ENCODE measurements at regions not wholly inside any gene's neighbourhood (a gene's known extent, or its start where the extent isn't known, plus 50 kb on each side); places are given as distances from the start of the nearest gene placed in this dataset.

DNA sequence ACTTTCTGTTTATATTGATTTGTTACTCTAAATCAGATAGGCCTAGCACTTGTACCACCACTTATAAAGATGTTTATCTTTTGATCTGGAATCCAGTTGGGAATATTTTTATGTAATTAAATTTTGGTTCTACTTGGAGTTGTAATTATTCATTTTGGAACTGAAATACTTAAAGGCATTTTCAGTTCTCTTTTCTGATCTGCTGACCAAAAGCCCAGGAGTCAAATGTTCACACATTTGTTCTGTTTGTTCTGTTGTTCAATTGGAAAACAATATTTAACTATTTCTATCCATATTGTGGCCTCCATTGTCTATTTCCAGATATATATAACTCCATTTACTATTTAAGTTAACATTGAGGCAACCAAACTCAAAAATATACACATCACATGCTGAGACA, 912.4 kb upstream of the EPHA6 start:
- Histone ChIP-seq H3K36me3 (ENCODE audit: control insufficient read depth in 2 of 2, insufficient read depth in 2 of 2, low read length in 2 of 2) (no peaks in the 10 kb centered on the region), H3K4me1 (ENCODE audit: control insufficient read depth in 2 of 2, insufficient read depth in 2 of 2, low read length in 2 of 2) (no peaks in the 10 kb centered on the region), H3K4me3 (ENCODE audit: low read length in 2 of 2) (no peak overlapping the region), H3K27me3 (ENCODE audit: control insufficient read depth in 2 of 2, insufficient read depth in 2 of 2, low read length in 2 of 2) (no peaks in the 10 kb centered on the region), H3K9me3 (ENCODE audit: control insufficient read depth in 2 of 2, low read length in 2 of 2) (no peaks in the 10 kb centered on the region), H3K27ac (ENCODE audit: low read depth in 2 of 2, low read length in 2 of 2) (no peak overlapping the region), H3K9ac (ENCODE audit: low read depth in 1 of 2, low read length in 2 of 2) (no peak overlapping the region)

DNA sequence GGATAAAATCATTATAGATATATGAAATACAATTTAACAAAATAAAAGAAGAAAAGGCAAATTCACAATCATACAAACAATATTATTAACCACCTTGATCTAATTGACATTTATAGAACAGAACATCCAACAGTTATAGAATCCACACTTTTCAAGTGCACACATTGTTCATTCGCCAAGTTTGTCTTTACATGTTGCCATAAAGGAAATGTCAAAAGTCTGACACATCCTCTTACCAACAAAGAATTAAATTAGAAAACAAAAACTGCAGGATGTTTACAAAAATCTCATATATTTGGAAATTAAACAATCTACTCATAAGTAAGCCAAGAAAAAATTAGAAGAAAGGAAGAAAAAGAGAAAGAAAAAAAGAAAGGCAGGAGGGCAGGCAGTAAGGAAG, 909.2 kb upstream of the EPHA6 start:
- H3K4me3 ChIP-seq (ENCODE audit: low read length in 2 of 2): no peak overlapping the region
- no peaks in the 10 kb centered on the region for H3K36me3 ChIP-seq (ENCODE audit: control insufficient read depth in 2 of 2, insufficient read depth in 2 of 2, low read length in 2 of 2)
- H3K27ac ChIP-seq (ENCODE audit: low read depth in 2 of 2, low read length in 2 of 2): no peak overlapping the region
- no peak overlapping the region for H3K9ac ChIP-seq (ENCODE audit: low read depth in 1 of 2, low read length in 2 of 2)
- no peaks in the 10 kb centered on the region for H3K9me3 ChIP-seq (ENCODE audit: control insufficient read depth in 2 of 2, low read length in 2 of 2)
- no peaks in the 10 kb centered on the region for H3K27me3 ChIP-seq (ENCODE audit: control insufficient read depth in 2 of 2, insufficient read depth in 2 of 2, low read length in 2 of 2)
- H3K4me1 ChIP-seq (ENCODE audit: control insufficient read depth in 2 of 2, insufficient read depth in 2 of 2, low read length in 2 of 2): no peaks in the 10 kb centered on the region

- no peaks in the 10 kb centered on the region for H3K4me1 ChIP-seq (ENCODE audit: control insufficient read depth in 2 of 2, insufficient read depth in 2 of 2, low read length in 2 of 2)
- no peak overlapping the region for H3K4me3 ChIP-seq (ENCODE audit: low read length in 2 of 2)
- no peak overlapping the region for H3K9ac ChIP-seq (ENCODE audit: low read depth in 1 of 2, low read length in 2 of 2)
- no peaks in the 10 kb centered on the region for H3K36me3 ChIP-seq (ENCODE audit: control insufficient read depth in 2 of 2, insufficient read depth in 2 of 2, low read length in 2 of 2)
- no peaks in the 10 kb centered on the region for H3K9me3 ChIP-seq (ENCODE audit: control insufficient read depth in 2 of 2, low read length in 2 of 2)
- no peaks in the 10 kb centered on the region for H3K27me3 ChIP-seq (ENCODE audit: control insufficient read depth in 2 of 2, insufficient read depth in 2 of 2, low read length in 2 of 2)
- no peak overlapping the region for H3K27ac ChIP-seq (ENCODE audit: low read depth in 2 of 2, low read length in 2 of 2)
These were observed 902.6 kb upstream of the EPHA6 start for GRCh38 chr3:95911767-95912166.

GRCh38 chr3:95923496-95924210, 890.7 kb upstream of the EPHA6 start:
- Histone ChIP-seq H3K27me3 (ENCODE audit: control insufficient read depth in 2 of 2, insufficient read depth in 2 of 2, low read length in 2 of 2) (no peaks in the 10 kb centered on the region), H3K4me3 (ENCODE audit: low read length in 2 of 2) (no peak overlapping the region), H3K9me3 (ENCODE audit: control insufficient read depth in 2 of 2, low read length in 2 of 2) (no peaks in the 10 kb centered on the region), H3K27ac (ENCODE audit: low read depth in 2 of 2, low read length in 2 of 2) (peak overlapping the region in 1 of 2 donors; percentile 21), H3K36me3 (ENCODE audit: control insufficient read depth in 2 of 2, insufficient read depth in 2 of 2, low read length in 2 of 2) (no peaks in the 10 kb centered on the region), H3K4me1 (ENCODE audit: control insufficient read depth in 2 of 2, insufficient read depth in 2 of 2, low read length in 2 of 2) (no peaks in the 10 kb centered on the region), H3K9ac (ENCODE audit: low read depth in 1 of 2, low read length in 2 of 2) (no peak overlapping the region)

DNA sequence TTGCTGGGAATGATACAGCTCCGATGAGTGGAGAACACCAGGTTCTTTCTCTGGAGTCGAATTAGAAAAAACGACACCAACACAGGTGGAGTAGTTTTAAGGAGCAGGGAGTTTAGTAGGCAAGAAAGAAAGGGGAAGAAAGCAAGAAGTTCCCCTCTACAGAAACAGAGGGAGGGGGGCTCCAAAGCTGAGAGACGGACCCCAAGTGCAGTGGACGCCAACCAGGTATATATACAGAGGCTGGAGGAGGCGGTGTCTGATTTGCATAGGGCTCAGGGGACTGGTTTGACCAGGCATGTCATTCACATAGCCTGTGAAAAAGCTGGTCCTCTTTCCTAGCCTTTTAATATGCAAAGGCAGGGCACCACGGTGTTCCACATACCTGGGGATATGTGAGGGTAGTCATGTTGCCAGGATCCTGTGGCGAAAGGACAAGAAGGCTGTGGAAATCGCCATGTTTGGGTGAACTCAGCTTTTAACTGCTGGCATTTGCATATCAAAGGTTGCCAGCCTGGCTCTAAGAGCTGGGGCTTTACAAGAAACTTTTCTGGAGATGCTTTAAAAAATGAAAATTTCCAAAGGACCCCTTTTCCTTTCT, 887.4 kb upstream of the EPHA6 start:
- no peak overlapping the region for H3K27ac ChIP-seq (ENCODE audit: low read depth in 2 of 2, low read length in 2 of 2)
- no peak overlapping the region for H3K9ac ChIP-seq (ENCODE audit: low read depth in 1 of 2, low read length in 2 of 2)
- H3K9me3 ChIP-seq (ENCODE audit: control insufficient read depth in 2 of 2, low read length in 2 of 2): no peaks in the 10 kb centered on the region
- H3K36me3 ChIP-seq (ENCODE audit: control insufficient read depth in 2 of 2, insufficient read depth in 2 of 2, low read length in 2 of 2): no peaks in the 10 kb centered on the region
- no peaks in the 10 kb centered on the region for H3K27me3 ChIP-seq (ENCODE audit: control insufficient read depth in 2 of 2, insufficient read depth in 2 of 2, low read length in 2 of 2)
- no peaks in the 10 kb centered on the region for H3K4me1 ChIP-seq (ENCODE audit: control insufficient read depth in 2 of 2, insufficient read depth in 2 of 2, low read length in 2 of 2)
- H3K4me3 ChIP-seq (ENCODE audit: low read length in 2 of 2): no peak overlapping the region

GRCh38 chr3:95934181-95934580, 880.2 kb upstream of the EPHA6 start:
- no peaks in the 10 kb centered on the region for H3K27me3 ChIP-seq (ENCODE audit: control insufficient read depth in 2 of 2, insufficient read depth in 2 of 2, low read length in 2 of 2)
- H3K9me3 ChIP-seq (ENCODE audit: control insufficient read depth in 2 of 2, low read length in 2 of 2): no peaks in the 10 kb centered on the region
- no peak overlapping the region for H3K27ac ChIP-seq (ENCODE audit: low read depth in 2 of 2, low read length in 2 of 2)
- H3K4me1 ChIP-seq (ENCODE audit: control insufficient read depth in 2 of 2, insufficient read depth in 2 of 2, low read length in 2 of 2): no peaks in the 10 kb centered on the region
- no peak overlapping the region for H3K4me3 ChIP-seq (ENCODE audit: low read length in 2 of 2)
- no peak overlapping the region for H3K9ac ChIP-seq (ENCODE audit: low read depth in 1 of 2, low read length in 2 of 2)
- no peaks in the 10 kb centered on the region for H3K36me3 ChIP-seq (ENCODE audit: control insufficient read depth in 2 of 2, insufficient read depth in 2 of 2, low read length in 2 of 2)

- Histone ChIP-seq H3K9me3 (ENCODE audit: control insufficient read depth in 2 of 2, low read length in 2 of 2) (no peaks in the 10 kb centered on the region), H3K36me3 (ENCODE audit: control insufficient read depth in 2 of 2, insufficient read depth in 2 of 2, low read length in 2 of 2) (no peaks in the 10 kb centered on the region), H3K9ac (ENCODE audit: low read depth in 1 of 2, low read length in 2 of 2) (no peak overlapping the region), H3K27me3 (ENCODE audit: control insufficient read depth in 2 of 2, insufficient read depth in 2 of 2, low read length in 2 of 2) (no peaks in the 10 kb centered on the region), H3K4me1 (ENCODE audit: control insufficient read depth in 2 of 2, insufficient read depth in 2 of 2, low read length in 2 of 2) (no peaks in the 10 kb centered on the region), H3K27ac (ENCODE audit: low read depth in 2 of 2, low read length in 2 of 2) (no peak overlapping the region), H3K4me3 (ENCODE audit: low read length in 2 of 2) (no peak overlapping the region)
These were observed 875.1 kb upstream of the EPHA6 start for GRCh38 chr3:95939235-95939809.

- Histone ChIP-seq H3K4me3 (ENCODE audit: low read length in 2 of 2) (no peak overlapping the region), H3K27ac (ENCODE audit: low read depth in 2 of 2, low read length in 2 of 2) (no peak overlapping the region), H3K27me3 (ENCODE audit: control insufficient read depth in 2 of 2, insufficient read depth in 2 of 2, low read length in 2 of 2) (no peaks in the 10 kb centered on the region), H3K36me3 (ENCODE audit: control insufficient read depth in 2 of 2, insufficient read depth in 2 of 2, low read length in 2 of 2) (no peaks in the 10 kb centered on the region), H3K9ac (ENCODE audit: low read depth in 1 of 2, low read length in 2 of 2) (no peak overlapping the region), H3K4me1 (ENCODE audit: control insufficient read depth in 2 of 2, insufficient read depth in 2 of 2, low read length in 2 of 2) (no peaks in the 10 kb centered on the region), H3K9me3 (ENCODE audit: control insufficient read depth in 2 of 2, low read length in 2 of 2) (no peaks in the 10 kb centered on the region)
These were observed 848.6 kb upstream of the EPHA6 start for GRCh38 chr3:95965704-95966336.

DNA sequence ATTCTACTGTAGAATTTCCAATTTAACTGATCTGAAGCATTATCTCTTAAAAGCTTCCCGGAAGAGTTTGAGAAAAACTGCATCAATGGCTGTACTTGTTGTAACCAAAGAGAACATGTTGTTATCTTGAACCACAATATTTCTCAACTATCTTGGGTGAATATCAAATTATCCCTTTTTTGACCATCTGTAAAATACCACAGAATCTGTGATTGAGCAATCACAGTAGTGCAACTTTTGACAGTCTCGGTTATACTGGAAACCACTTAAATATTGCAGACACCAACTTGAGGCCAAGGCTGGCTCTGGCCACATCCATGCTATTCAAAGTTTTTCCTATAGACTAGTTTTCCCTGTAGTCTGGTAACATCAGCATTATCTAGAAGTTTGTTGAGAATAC, 842.8 kb upstream of the EPHA6 start:
- H3K27ac ChIP-seq (ENCODE audit: low read depth in 2 of 2, low read length in 2 of 2): no peak overlapping the region

GRCh38 chr3:95994338-95994737, 820.1 kb upstream of the EPHA6 start:
- H3K4me3 ChIP-seq (ENCODE audit: low read length in 2 of 2): no peak overlapping the region
- no peaks in the 10 kb centered on the region for H3K4me1 ChIP-seq (ENCODE audit: control insufficient read depth in 2 of 2, insufficient read depth in 2 of 2, low read length in 2 of 2)
- no peak overlapping the region for H3K27ac ChIP-seq (ENCODE audit: low read depth in 2 of 2, low read length in 2 of 2)
- H3K9me3 ChIP-seq (ENCODE audit: control insufficient read depth in 2 of 2, low read length in 2 of 2): no peaks in the 10 kb centered on the region
- no peaks in the 10 kb centered on the region for H3K27me3 ChIP-seq (ENCODE audit: control insufficient read depth in 2 of 2, insufficient read depth in 2 of 2, low read length in 2 of 2)
- H3K9ac ChIP-seq (ENCODE audit: low read depth in 1 of 2, low read length in 2 of 2): no peak overlapping the region
- no peaks in the 10 kb centered on the region for H3K36me3 ChIP-seq (ENCODE audit: control insufficient read depth in 2 of 2, insufficient read depth in 2 of 2, low read length in 2 of 2)

More for the DNA sequence above, 842.8 kb upstream of the EPHA6 start:
- no peaks in the 10 kb centered on the region for H3K4me1 ChIP-seq (ENCODE audit: control insufficient read depth in 2 of 2, insufficient read depth in 2 of 2, low read length in 2 of 2)
- H3K9me3 ChIP-seq (ENCODE audit: control insufficient read depth in 2 of 2, low read length in 2 of 2): no peaks in the 10 kb centered on the region
- H3K4me3 ChIP-seq (ENCODE audit: low read length in 2 of 2): no peak overlapping the region
- H3K27me3 ChIP-seq (ENCODE audit: control insufficient read depth in 2 of 2, insufficient read depth in 2 of 2, low read length in 2 of 2): no peaks in the 10 kb centered on the region
- H3K36me3 ChIP-seq (ENCODE audit: control insufficient read depth in 2 of 2, insufficient read depth in 2 of 2, low read length in 2 of 2): no peaks in the 10 kb centered on the region
- H3K9ac ChIP-seq (ENCODE audit: low read depth in 1 of 2, low read length in 2 of 2): no peak overlapping the region
